ENCODE measurements at regions not wholly inside any gene's neighbourhood (a gene's known extent, or its start where the extent isn't known, plus 50 kb on each side); places are given as distances from the start of the nearest gene placed in this dataset.

GRCh38 chr2:23073671-23074070 is 311.3 kb upstream of the KLHL29 start:
- no peak for ATAC-seq
- H3K4me1 ChIP-seq: no peaks in the 10 kb centered on the region
- H3K27ac ChIP-seq: no peak overlapping the region
- H3K36me3 ChIP-seq: no peaks in the 10 kb centered on the region
- H3K9me3 ChIP-seq: no peaks in the 10 kb centered on the region
- in situ Hi-C loops (cut with MboI; ENCODE audit: low sequenced_read_pairs in 4 of 4): no loop called here
- H3K4me3 ChIP-seq: no peak overlapping the region
- H3K27me3 ChIP-seq: no peaks in the 10 kb centered on the region
- intact Hi-C loops (cut with DNase I; ENCODE audit: low total_unique reads): no loop called here
- DNase-seq: no peak
- TF ChIP-seq POLR2A (IDR thresholded peaks at IDR 0.05) (no peak), CTCF (IDR thresholded peaks at IDR 0.05 in 4 of 5, conservative IDR thresholded peaks at IDR 0.05 in 1 of 5) (no peak)

GRCh38 chr2:23077596-23077995 is 307.4 kb upstream of the KLHL29 start:
- Histone ChIP-seq H3K9me3 (no peaks in the 10 kb centered on the region), H3K27me3 (no peaks in the 10 kb centered on the region), H3K4me3 (no peak overlapping the region), H3K4me1 (no peaks in the 10 kb centered on the region), H3K27ac (no peak overlapping the region), H3K36me3 (no peaks in the 10 kb centered on the region)
- ATAC-seq (no peak), DNase-seq (no peak)
- in situ Hi-C loops (cut with MboI; ENCODE audit: low sequenced_read_pairs in 4 of 4) (no loop called here), intact Hi-C loops (cut with DNase I; ENCODE audit: low total_unique reads) (no loop called here)
- no peak for TF ChIP-seq POLR2A (IDR thresholded peaks at IDR 0.05)

GRCh38 chr2:23078784-23079434 is 306.1 kb upstream of the KLHL29 start:
- H3K4me3 ChIP-seq: no peak overlapping the region
- in situ Hi-C loops (cut with MboI; ENCODE audit: low sequenced_read_pairs in 4 of 4) (no loop called here), intact Hi-C loops (cut with DNase I; ENCODE audit: low total_unique reads) (no loop called here)

GRCh38 chr2:23083966-23084365 is 301.0 kb upstream of the KLHL29 start:
- ATAC-seq (no peak), DNase-seq (no peak)
- no peaks in the 10 kb centered on the region for H3K36me3 ChIP-seq
- intact Hi-C loops (cut with DNase I; ENCODE audit: low total_unique reads): no loop called here
- TF ChIP-seq CTCF (IDR thresholded peaks at IDR 0.05 in 4 of 5, conservative IDR thresholded peaks at IDR 0.05 in 1 of 5): no peak
- H3K27ac ChIP-seq: no peak overlapping the region
- H3K4me1 ChIP-seq: no peaks in the 10 kb centered on the region
- no peaks in the 10 kb centered on the region for H3K27me3 ChIP-seq
- in situ Hi-C loops (cut with MboI; ENCODE audit: low sequenced_read_pairs in 4 of 4): no loop called here
- H3K4me3 ChIP-seq: no peak overlapping the region
- H3K9me3 ChIP-seq: no peaks in the 10 kb centered on the region

More at GRCh38 chr2:23078784-23079434, 306.1 kb upstream of the KLHL29 start:
- DNase-seq (no peak), ATAC-seq (no peak)
- Histone ChIP-seq H3K27ac (no peak overlapping the region), H3K9me3 (no peaks in the 10 kb centered on the region), H3K27me3 (no peaks in the 10 kb centered on the region), H3K36me3 (no peaks in the 10 kb centered on the region), H3K4me1 (no peaks in the 10 kb centered on the region)
- TF ChIP-seq CTCF (IDR thresholded peaks at IDR 0.05 in 4 of 5, conservative IDR thresholded peaks at IDR 0.05 in 1 of 5) (no peak), POLR2A (IDR thresholded peaks at IDR 0.05) (no peak)

GRCh38 chr2:23091019-23091418 is 294.0 kb upstream of the KLHL29 start:
- DNase-seq (no peak), ATAC-seq (no peak)
- no peaks in the 10 kb centered on the region for H3K36me3 ChIP-seq
- in situ Hi-C loops (cut with MboI; ENCODE audit: low sequenced_read_pairs in 4 of 4) (no loop called here), intact Hi-C loops (cut with DNase I; ENCODE audit: low total_unique reads) (no loop called here)
- no peak for TF ChIP-seq CTCF (IDR thresholded peaks at IDR 0.05 in 4 of 5, conservative IDR thresholded peaks at IDR 0.05 in 1 of 5)
- no peak for TF ChIP-seq POLR2A (IDR thresholded peaks at IDR 0.05)
- no peaks in the 10 kb centered on the region for H3K27me3 ChIP-seq
- H3K27ac ChIP-seq: no peak overlapping the region
- H3K9me3 ChIP-seq: no peaks in the 10 kb centered on the region
- H3K4me1 ChIP-seq: no peaks in the 10 kb centered on the region
- H3K4me3 ChIP-seq: no peak overlapping the region

Data from gastrocnemius medialis (tissue), 4 donors.